HG03159 (cell line): ENCODE measurements at regions not wholly inside any gene's neighbourhood (a gene's known extent, or its start where the extent isn't known, plus 50 kb on each side); places are given as distances from the start of the nearest gene placed in this dataset.
"Not testable (repeated sequence)": the region's sequence is repeated elsewhere in the genome, so short reads cannot be mapped to it uniquely, and the experiment has no call there.

ENCODE experiments used
- ATAC-seq: cut with Tn5 transposase; IDR thresholded peaks from one replicate; pipeline ENCODE4 v1.9.1; 2021; ENCODE audit warnings: mild to moderate bottlenecking, moderate library complexity; ENCODE audit not compliant: unreplicated experiment

- no peak for ATAC-seq
These were observed 91.2 kb upstream of the PAM start for GRCh38 chr5:102663749-102664530.

- ATAC-seq = no peak
These were observed 90.3 kb upstream of the PAM start for GRCh38 chr5:102664616-102665335.

- ATAC-seq = no peak
These were observed 88.8 kb upstream of the PAM start for GRCh38 chr5:102666164-102666946.

- ATAC-seq = no peak
These were observed 86.7 kb upstream of the PAM start for GRCh38 chr5:102668220-102668932.

- peak; percentile 78 for ATAC-seq
These were observed 84.8 kb upstream of the PAM start for GRCh38 chr5:102670224-102670836.

- ATAC-seq = not testable (repeated sequence)
These were observed 83.9 kb upstream of the PAM start for GRCh38 chr5:102671033-102671734.

- no peak for ATAC-seq
These were observed 76.6 kb upstream of the PAM start for GRCh38 chr5:102678267-102679058.

- peak; percentile 96 for ATAC-seq
These were observed 73.6 kb upstream of the PAM start for GRCh38 chr5:102681403-102681983.

GRCh38 chr5:102682101-102682647, 72.9 kb upstream of the PAM start:
- ATAC-seq = no peak

- not testable (repeated sequence) for ATAC-seq
These were observed 67.0 kb upstream of the PAM start for GRCh38 chr5:102688076-102688475.

GRCh38 chr5:102688581-102689342, 66.3 kb upstream of the PAM start:
- ATAC-seq = not testable (repeated sequence)

GRCh38 chr5:102690910-102691309, 64.2 kb upstream of the PAM start:
- ATAC-seq = no peak

GRCh38 chr5:102691434-102691833, 63.7 kb upstream of the PAM start:
- no peak for ATAC-seq

GRCh38 chr5:102700120-102700831, 54.8 kb upstream of the PAM start:
- no peak for ATAC-seq

GRCh38 chr5:102700916-102701315, 54.2 kb upstream of the PAM start:
- ATAC-seq = no peak

GRCh38 chr5:102701748-102702147, 53.4 kb upstream of the PAM start:
- no peak for ATAC-seq
